Fibroblast of mammary gland (primary cell): ENCODE measurements at regions not wholly inside any gene's neighbourhood (a gene's known extent, or its start where the extent isn't known, plus 50 kb on each side); places are given as distances from the start of the nearest gene placed in this dataset.
"Not testable (repeated sequence)": the region's sequence is repeated elsewhere in the genome, so short reads cannot be mapped to it uniquely, and the experiment has no call there.

Experiments
- DNase-seq: peaks from one replicate; pipeline ENCODE4 v3.0.0-alpha.2; 2010; ENCODE audit warnings: low read depth
- H3K4me3 ChIP-seq: 2 replicates; pipeline ENCODE4 v1.5.1; 2011; ENCODE audit warnings: low read depth, mild to moderate bottlenecking, low read length, moderate library complexity; ENCODE audit not compliant: control insufficient read depth
- TF ChIP-seq, protein P1 (sequence below): conservative IDR thresholded peaks from 2 replicates; pipeline ENCODE4 v1.5.1; 2011; ENCODE audit warnings: low read depth, low read length, inconsistent platforms; ENCODE audit not compliant: control insufficient read depth, insufficient read depth

DNA sequence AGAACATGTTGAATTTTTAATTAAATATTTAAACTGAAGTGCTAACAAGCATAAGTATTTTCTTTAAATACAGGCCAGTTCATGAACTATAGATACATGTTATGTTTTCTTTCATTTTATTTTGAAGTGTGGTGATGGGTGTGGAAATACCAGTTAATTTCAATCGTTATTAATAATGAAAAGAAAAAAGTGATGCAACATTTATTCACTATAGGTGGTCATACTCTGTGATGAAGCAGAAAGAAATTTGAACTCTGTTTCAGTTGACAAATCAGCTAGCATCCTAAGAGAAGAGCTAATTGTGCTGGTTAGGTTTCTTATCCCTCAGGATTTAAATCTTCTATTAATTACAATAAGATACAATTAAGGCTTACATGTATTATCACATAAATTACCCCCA is 795.1 kb upstream of the DDX18 start:
- no peak for DNase-seq
- TF ChIP-seq, protein P1, sequence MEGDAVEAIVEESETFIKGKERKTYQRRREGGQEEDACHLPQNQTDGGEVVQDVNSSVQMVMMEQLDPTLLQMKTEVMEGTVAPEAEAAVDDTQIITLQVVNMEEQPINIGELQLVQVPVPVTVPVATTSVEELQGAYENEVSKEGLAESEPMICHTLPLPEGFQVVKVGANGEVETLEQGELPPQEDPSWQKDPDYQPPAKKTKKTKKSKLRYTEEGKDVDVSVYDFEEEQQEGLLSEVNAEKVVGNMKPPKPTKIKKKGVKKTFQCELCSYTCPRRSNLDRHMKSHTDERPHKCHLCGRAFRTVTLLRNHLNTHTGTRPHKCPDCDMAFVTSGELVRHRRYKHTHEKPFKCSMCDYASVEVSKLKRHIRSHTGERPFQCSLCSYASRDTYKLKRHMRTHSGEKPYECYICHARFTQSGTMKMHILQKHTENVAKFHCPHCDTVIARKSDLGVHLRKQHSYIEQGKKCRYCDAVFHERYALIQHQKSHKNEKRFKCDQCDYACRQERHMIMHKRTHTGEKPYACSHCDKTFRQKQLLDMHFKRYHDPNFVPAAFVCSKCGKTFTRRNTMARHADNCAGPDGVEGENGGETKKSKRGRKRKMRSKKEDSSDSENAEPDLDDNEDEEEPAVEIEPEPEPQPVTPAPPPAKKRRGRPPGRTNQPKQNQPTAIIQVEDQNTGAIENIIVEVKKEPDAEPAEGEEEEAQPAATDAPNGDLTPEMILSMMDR, result no peak
- H3K4me3 ChIP-seq, result no peak overlapping the region

DNA sequence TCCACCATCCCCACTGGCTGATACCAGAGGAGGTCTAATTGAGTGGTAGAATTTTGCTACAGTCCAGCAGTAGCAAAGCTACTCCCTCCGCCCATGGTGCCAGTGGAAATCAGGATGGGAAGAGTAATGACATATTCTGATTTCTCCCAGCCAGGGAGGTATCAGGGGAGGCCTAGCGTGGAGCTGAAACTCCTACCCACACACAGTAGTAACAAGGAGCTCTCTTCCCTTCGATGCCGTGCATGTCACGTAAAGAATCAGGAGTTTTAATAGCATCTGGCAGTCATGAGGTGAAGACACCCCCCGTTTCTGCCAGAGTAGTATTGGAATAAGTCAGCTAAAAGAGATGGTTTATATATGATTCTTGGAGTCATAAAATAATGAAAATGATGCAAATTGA is 786.8 kb upstream of the DDX18 start:
- no peak for DNase-seq
- no peak overlapping the region for H3K4me3 ChIP-seq
- TF ChIP-seq, protein P1, result no peak

DNA sequence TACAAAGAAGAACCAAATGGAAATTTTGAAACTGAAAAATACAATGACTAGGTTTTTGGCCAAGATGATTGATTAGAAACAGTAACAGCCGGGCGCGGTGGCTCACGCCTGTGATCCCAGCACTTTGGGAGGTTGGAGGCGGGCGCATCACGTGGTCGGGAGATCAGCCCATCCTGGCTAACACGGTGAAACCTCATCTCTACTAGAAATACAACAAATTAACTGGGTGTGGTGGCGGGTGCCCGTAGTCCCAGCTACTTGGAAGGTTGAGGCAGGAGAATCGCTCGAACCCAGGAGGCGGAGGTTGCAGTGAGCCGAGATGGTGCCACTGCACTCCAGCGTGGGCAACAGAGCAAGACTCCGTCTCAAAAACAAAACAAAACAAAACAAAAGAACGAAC is 785.8 kb upstream of the DDX18 start:
- not testable (repeated sequence) for DNase-seq, H3K4me3 ChIP-seq

DNA sequence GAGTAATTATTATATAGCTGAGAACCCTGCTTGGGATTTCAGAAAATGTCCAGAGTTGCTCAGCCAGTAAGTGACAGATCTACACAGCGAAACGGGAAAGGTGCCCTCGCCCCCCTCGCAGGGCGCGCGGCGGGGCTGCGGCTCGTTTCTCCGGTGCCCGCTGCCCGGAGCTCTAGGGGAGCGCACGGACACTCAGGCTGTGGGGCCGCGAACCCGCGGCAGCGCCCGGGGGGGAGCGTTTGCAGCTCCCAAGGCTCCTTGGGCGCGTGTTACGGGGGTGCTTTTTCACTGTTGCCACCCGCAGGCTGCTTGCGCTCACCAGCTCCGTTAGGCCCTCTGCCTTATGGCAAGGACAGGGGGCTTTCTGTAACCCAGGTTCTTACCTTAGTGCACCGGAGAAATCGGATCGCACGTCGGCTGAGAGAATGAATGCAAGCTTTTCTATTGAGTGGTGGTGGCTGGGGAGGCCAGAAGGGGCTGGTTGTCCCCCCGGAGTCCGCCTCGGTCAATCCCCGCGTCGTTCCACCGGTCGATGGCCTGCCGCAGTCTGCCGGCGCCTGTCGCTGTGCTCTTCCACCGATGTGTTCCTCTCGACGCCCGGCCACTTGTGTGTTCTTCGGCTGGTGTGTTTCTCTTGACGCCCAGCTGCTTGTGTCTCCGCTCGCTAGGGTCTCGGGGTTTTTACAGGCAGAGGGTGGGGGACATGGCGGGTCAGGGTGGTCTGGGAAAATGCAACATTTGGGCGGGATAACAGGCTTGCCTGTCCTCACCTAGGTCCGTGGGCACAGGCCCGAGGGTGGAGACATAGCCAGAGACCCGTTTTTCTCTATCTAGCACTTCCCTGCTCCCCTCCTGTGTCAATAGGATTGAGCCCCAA is 758.8 kb upstream of the DDX18 start:
- no peak for DNase-seq
- TF ChIP-seq, protein P1, result no peak
- no peak overlapping the region for H3K4me3 ChIP-seq

DNA sequence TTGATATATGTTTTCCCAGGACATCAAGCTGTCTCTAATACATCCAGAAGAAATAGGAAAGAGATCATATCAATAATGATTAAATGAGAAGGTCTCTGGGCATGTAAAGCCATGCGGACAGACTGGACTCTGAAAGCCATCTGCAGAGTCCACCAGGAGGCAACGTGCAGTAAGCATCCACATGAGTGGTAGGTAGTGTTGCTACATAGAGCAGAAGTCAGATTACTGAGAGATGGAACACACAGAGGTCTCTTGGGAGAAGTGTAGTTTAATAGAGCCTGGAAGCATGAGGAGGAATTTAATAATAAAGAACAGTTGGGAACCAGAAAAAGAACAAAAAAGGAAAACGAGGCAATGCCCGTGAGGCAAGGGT is 758.1 kb upstream of the DDX18 start:
- TF ChIP-seq, protein P1, result no peak
- no peak for DNase-seq
- H3K4me3 ChIP-seq, result no peak overlapping the region

DNA sequence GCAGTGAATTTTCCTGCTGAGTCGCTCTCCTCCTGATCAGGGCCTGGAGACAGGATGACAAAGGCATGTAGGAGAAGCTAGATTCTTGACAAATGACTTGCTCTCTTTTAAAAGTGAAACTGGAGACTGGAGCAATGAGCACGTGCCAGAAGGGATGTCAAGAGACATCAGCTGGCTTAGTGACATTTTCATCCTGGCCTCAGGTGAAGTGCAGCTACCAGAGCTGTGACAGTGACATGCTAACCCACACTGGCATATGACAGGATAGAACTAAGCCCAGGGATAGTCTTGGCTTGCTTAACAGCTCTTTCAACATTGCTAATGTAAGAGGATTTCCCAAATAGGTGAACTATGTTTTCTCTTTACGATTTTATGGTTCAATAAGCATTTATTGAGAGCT is 757.5 kb upstream of the DDX18 start:
- DNase-seq, result no peak
- no peak overlapping the region for H3K4me3 ChIP-seq
- TF ChIP-seq, protein P1, result no peak

DNA sequence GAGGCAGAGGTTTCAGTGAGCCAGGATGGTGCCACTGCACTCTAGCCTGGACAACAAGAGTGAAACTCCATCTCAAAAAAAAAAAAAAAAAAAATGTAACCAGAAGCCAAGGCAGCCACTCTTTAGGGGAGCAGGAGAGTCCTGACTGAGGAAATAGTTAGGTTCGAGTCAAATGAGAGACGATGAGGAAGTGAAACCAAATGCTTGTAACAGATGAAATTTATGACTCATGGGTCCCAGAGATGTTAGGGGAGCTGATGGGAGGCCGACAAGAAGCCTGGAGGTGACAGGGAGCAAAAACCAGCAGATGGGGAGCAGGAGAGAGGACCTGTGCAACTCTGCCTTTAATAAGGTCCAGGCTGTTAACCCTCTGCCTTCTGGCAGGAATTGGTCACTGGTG is 756.1 kb upstream of the DDX18 start:
- DNase-seq, result no peak
- TF ChIP-seq, protein P1, result no peak
- H3K4me3 ChIP-seq, result no peak overlapping the region
